GM21367 (cell line): ENCODE measurements at regions not wholly inside any gene's neighbourhood (a gene's known extent, or its start where the extent isn't known, plus 50 kb on each side); places are given as distances from the start of the nearest gene placed in this dataset.
"Not testable (repeated sequence)": the region's sequence is repeated elsewhere in the genome, so short reads cannot be mapped to it uniquely, and the experiment has no call there.

Experiments
- ATAC-seq: cut with Tn5 transposase; IDR thresholded peaks from one replicate; pipeline ENCODE4 v1.9.1; 2021; ENCODE audit not compliant: unreplicated experiment

DNA sequence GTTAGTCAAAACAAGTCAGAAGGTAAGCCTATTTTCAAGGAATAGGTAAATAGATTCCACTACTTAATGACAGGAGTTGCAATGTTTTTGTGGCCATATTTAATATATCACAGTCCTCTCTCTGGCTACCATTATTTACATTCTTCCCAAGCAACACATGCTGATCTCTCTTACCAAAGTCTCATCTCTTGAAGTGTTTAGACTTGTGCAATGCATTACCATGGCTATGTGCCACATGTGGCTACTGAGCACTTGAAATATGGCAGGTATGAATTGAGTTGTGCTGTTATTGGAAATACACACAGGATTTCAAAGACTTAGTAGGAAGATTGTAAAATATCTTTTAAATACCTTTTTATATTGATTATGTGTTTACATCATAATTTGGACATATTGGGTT is 262.4 kb upstream of the PDE3A start:
- ATAC-seq = no peak

GRCh38 chr12:20109676-20110075 is 258.7 kb upstream of the PDE3A start:
- no peak for ATAC-seq

GRCh38 chr12:20115371-20115770 is 253.0 kb upstream of the PDE3A start:
- not testable (repeated sequence) for ATAC-seq

DNA sequence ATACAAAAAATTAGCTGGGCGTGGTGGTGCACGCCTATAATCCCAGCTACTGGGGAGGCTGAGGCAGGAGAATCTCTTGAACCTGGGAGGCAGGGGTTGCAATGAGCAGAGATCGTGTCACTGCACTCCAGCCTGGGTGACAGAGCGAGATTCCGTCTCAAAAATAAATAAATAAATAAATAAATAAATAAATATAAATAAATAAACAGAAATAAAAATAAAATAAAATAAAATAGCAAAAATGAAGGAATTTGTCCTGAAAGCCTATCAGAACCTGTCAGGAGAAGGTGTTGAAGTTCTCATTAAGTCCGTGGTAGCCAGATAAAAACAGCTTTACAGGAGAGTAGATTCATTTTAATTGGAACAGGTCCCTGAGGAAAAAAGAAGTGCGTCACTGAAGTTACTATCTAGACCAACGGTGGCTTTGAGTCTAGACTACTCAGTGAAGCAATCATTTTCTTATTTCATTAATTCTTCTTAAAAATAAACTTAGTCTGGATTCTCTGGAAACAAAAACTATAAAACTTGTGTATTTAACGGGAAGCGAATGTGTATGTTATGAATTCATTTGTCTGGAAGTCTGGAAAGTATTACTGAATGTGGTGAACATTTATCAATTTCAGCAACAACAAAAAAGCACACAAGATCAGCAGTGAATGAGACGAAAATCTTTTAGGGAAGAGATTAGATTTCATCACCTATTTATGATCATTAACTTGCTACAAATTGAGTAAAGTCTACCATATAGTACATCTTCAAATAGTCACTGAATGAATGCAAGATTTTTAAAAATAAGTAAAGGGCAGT is 248.5 kb upstream of the PDE3A start:
- no peak for ATAC-seq

DNA sequence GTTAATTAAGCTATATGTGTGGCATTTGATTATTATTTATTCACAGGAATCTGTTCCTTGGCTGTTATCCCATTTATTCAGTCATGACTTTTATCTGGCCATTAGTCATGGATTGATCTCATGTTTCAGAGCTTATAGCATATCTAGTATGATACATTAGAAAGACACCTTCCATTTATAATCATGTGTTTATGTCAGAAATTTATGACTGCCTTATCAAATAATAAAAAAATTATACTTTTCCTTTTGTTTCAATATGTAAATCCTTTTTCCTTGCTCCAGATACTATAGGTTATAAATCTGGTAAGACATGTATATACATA is 248.0 kb upstream of the PDE3A start:
- no peak for ATAC-seq

GRCh38 chr12:20122274-20122673 is 246.1 kb upstream of the PDE3A start:
- ATAC-seq = no peak

DNA sequence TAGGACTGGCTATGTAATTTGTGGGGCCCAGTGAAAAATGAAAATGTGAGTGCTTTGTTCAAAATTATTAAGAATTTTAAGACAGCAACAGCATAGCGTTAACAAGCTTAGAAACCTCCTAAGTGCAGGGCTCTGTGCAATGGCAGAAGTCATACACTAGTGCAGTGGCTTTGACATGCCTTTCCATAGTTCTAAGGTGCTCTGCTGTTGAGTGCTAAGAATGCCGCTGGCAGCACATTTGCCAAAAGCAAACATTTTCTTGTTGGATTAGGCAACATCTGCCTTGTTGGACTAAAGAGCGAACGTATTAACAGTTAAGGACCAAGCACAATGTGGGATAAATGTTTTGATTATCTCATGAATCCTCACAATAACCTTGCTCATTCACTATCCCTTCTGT is 244.9 kb upstream of the PDE3A start:
- ATAC-seq = no peak

DNA sequence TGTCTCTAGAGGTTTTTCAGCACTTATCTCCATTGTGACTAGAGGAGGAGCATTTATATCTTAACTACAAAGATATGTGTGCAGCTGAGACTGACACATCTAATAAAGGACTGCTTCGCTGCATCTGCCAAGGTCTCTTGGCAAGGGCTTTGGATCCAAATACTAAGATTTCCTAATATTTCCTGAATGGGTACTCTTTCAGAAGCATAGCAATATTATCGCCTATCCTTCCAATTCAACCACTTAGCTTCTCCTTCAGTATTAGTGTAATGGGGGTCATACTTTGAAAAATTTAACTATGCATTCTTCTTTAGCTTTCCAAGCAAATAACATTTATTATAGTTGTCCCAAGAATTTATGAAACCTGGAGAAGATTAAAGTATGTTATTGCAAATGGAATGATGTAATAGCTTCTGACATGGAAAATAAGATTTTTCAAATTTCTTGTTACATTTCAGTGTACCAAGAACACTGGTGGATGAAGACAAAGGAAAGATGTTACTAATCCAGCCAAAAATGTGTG is 243.0 kb upstream of the PDE3A start:
- no peak for ATAC-seq

GRCh38 chr12:20126601-20127000 is 241.7 kb upstream of the PDE3A start:
- no peak for ATAC-seq

DNA sequence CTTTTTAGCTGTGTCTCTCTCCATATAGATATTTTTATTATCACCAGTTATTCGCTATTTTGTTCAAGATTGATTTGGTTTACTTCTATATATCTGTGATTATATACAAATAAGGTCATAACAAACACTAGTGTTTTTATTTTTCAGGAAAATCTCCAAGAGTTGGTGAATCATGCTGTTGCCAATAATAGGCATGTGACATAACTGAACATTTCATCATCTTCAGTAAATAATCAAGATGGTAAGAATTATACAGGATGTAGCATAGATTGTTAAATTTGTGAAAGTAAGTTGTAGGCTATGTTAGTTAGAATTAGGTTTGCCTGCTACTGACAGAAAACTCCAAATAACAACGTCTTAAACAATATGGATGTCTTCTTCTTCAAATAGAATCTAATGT is 240.9 kb upstream of the PDE3A start:
- ATAC-seq = no peak

- ATAC-seq = no peak
Observed at GRCh38 chr12:20128928-20129327, 239.4 kb upstream of the PDE3A start.

DNA sequence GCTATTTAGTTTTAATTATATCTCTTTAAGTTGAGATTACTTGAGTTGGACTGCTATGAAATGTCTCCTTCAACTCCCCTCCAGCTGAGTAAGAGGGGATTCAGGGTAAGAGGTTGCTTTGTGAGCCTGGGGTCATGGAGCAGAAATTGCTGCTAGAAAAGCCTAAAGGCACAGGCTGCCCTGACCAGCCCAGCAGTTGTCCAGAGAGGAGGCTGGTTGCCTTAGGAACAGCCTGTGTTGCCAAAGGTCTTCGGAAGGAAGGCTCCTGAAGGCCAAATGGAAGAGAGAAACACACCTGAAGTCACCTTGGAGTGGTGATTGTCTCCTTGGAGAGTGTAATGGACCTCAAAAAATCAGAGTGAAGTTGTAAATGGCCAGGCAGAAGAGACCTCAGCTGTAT is 235.5 kb upstream of the PDE3A start:
- ATAC-seq = no peak

DNA sequence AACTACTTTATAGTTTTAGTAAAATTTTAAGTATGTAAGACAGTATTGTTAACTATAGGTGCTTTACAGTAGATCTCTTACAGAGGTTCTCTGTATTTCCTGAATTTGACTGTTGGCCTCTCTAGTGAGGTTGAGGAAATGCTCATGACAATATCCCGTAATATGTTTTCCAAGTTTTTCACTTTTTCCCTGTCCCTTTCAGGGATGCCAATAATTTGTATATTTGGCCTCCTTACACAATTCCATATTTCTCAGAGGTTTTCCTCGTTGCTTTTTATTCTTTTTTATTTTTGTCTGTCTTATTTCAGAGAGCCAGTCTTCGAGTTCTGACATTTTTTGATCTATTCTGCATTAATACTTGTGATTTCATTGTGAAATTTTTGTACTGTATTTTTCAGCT is 233.7 kb upstream of the PDE3A start:
- ATAC-seq = no peak

DNA sequence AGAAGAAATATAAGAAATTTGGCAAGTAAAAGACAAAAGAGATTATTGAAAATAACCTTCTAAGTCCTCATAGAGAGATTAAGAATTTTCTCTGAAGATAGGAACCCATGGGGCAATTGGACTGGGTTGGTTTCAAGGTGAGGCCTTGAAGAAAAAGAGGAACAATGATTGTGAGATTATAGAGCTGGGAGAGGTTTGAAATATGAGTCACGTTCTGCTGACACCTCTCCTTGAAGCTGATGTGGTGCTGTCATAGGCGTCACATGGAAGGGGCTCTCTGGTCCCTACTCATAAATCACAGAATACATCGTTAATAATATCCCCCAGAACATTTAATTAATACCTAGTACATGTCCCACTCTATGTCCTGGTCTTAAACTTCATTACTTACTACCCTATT is 227.6 kb upstream of the PDE3A start:
- no peak for ATAC-seq

DNA sequence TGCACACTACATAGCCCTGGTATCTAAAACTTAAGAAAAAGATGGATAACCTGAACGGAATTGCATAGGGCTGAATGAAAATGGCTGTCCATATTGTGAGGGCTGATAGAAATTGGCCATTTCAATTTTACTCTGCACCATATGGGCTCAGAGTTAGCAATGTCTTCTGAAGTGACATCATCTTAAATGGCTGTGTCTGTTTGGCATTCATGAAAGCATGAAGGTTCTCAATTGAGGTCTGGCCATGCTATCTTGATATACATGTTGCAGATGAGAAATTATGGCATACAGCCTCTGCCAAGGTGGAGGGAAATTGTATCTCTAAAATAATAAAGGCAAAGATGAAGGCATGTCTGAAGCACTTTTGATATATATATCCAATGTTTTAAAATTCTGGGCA is 226.0 kb upstream of the PDE3A start:
- ATAC-seq = no peak

DNA sequence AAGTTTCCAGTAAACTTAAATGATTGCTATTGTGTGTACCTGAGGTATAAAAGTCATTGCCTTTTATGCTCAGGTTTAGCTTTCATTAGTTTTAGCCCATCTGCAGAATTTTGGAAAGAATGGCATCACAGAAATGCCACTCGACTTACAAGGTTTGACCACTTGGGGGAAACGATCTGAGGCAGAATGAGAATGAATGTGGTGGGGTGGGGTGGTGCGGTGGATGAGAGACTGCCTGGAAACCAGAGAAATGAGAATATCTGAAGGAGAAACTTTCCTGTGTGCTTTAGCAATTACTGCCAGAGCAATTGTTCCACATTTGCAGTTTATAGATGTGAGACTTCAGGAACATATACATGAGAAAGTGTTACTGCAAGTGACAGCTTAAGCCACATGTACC is 225.4 kb upstream of the PDE3A start:
- ATAC-seq = no peak

- ATAC-seq = no peak
Observed at GRCh38 chr12:20144341-20144740, 224.0 kb upstream of the PDE3A start.

GRCh38 chr12:20148241-20148640 is 220.1 kb upstream of the PDE3A start:
- no peak for ATAC-seq

- no peak for ATAC-seq
Observed at GRCh38 chr12:20150835-20151422, 217.4 kb upstream of the PDE3A start.

GRCh38 chr12:20154052-20154451 is 214.3 kb upstream of the PDE3A start:
- ATAC-seq = no peak

DNA sequence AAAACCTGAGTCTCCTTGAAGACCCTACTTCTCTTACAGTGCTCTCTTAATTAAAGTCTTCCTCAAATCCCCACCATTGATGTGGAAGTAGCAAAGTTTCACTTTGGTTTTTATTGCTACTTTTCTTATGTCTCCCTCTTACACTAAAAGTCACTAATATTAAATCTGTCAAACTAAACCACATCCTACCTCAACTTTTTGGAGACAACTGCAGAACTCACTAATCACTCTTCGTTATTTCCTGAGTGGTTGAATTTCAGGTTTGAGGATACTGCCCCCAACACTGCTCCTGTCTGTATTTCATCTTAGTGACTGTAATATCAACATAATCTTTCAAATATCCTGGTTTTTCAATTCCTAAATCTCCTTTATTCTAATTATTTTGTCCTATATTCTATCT is 213.0 kb upstream of the PDE3A start:
- ATAC-seq = no peak

DNA sequence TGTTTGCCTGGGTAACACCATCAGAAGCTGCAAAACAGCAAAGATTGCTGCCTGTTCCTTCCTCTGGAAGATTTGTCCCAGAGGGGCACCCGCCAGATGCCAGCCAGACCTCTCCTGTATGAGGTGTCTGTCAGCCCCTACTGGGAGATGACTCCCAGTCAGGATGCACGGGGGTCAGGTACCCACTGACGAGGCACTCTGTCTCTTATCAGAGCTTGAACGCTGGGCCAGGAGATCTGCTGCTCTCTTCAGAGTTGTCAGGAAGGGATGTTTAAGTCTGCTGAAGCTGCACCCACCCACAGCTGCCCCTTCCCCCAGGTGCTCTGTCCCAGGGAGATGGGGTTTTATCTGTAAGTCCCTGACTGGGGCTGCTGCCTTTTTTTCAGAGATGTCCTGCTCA is 207.4 kb upstream of the PDE3A start:
- not testable (repeated sequence) for ATAC-seq
